AG09319 (cell line): ENCODE measurements at regions not wholly inside any gene's neighbourhood (a gene's known extent, or its start where the extent isn't known, plus 50 kb on each side); places are given as distances from the start of the nearest gene placed in this dataset.

Experiments used
- DNase-seq: peaks from one replicate; pipeline ENCODE4 v3.0.0-alpha.2; 2010; ENCODE audit warnings: low read depth; ENCODE audit errors: extremely low read depth
- TF ChIP-seq, protein P1 (sequence below): IDR thresholded peaks from 2 replicates; pipeline ENCODE4 v1.5.1; 2011; ENCODE audit warnings: low read depth, mild to moderate bottlenecking, inconsistent platforms, low read length, moderate library complexity

DNA sequence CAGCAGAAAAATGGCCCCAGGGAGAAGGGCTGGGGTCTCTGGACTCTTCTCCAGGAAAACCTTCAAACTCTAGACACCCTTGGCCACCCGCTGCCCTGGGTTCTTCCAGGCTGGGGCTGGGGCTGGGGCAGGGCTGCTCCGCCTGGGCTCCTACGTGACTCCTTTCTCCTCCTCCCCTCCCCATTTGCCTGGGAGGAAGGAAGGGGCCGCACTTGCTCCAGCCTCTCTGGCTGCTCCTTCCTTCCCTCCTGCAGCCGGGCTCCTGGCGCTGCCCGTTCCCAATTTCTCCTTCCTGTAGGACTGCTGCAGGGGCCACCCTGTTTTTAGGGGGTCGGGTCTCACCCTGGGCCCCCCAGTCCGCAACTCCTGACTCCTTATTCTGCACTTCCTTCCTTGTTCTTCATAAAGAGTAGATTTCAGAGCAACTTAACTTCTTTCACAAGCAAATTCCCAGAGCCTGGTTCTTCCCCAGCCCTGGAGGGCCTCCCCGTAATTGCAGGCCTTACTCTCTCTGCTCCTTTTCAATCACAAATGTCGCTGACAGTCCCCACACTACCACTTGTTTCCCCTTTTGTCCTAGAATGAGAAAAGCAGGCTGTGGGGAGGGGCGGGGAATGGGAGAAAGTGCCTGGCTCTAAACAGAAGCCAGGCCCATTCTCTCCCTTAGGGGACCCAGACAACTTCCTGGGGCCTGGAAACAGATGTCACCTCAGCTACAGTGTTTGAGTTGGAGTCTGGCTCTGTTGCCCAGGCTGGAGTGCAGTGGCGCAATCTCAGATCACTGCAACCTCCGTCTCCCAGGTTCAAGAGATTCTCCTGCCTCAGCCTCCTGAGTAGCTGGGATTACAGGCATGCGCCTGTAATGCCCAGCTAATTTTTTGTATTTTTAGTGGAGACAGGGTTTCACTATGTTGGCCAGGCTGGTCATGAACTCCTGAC lies 137.8 kb downstream of the ENGASE start:
- TF ChIP-seq, protein P1, sequence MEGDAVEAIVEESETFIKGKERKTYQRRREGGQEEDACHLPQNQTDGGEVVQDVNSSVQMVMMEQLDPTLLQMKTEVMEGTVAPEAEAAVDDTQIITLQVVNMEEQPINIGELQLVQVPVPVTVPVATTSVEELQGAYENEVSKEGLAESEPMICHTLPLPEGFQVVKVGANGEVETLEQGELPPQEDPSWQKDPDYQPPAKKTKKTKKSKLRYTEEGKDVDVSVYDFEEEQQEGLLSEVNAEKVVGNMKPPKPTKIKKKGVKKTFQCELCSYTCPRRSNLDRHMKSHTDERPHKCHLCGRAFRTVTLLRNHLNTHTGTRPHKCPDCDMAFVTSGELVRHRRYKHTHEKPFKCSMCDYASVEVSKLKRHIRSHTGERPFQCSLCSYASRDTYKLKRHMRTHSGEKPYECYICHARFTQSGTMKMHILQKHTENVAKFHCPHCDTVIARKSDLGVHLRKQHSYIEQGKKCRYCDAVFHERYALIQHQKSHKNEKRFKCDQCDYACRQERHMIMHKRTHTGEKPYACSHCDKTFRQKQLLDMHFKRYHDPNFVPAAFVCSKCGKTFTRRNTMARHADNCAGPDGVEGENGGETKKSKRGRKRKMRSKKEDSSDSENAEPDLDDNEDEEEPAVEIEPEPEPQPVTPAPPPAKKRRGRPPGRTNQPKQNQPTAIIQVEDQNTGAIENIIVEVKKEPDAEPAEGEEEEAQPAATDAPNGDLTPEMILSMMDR: no peak
- DNase-seq: no peak

GRCh38 chr17:79211061-79211770 lies 136.6 kb downstream of the ENGASE start:
- TF ChIP-seq, protein P1: no peak
- DNase-seq: no peak

DNA sequence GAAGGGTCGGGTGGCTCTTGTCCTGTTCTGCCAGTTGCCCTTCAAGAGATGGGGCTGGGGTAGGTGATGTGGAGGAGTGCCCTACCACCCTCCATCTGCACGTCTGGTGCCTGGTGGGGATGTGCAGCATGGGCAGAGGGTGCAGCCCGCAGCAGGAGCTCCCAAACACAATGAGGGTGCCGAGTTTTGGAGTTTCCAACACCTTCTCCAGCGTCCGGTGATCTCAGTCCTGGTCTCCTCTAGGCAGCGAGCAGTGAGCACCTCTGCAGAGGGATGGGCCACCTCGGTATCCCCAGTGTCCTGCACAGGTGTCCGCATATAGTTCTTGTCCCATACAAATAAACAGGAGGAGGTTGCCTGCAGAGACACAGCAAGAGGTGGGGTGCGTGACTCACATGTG lies 136.0 kb downstream of the ENGASE start:
- TF ChIP-seq, protein P1: no peak
- DNase-seq: no peak

DNA sequence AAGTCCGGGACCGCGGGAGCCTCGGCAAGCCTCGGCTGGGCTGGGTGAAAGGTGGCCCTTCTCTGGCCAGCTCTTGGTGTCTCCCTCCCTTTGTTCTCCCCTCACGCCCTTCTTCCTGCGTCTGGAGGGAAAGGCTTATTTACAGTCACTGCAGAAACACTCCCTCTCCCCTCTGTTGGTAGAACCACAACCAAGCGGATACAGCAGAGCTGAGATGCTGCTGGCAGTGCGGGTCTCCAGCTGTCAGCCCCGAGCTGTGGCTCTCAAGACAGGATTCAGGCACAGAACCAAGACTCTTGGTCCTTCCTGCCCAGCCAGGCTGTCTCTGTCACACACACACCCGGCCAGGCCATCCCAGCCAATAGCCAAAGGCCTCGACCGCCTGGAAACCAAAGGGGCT lies 133.3 kb downstream of the ENGASE start:
- no peak for DNase-seq
- TF ChIP-seq, protein P1: no peak

- TF ChIP-seq, protein P1: no peak
- DNase-seq: no peak
These were observed 131.1 kb downstream of the ENGASE start for GRCh38 chr17:79205688-79206205.

- TF ChIP-seq, protein P1: no peak
- DNase-seq: no peak
These were observed 129.6 kb downstream of the ENGASE start for GRCh38 chr17:79204261-79204660.

DNA sequence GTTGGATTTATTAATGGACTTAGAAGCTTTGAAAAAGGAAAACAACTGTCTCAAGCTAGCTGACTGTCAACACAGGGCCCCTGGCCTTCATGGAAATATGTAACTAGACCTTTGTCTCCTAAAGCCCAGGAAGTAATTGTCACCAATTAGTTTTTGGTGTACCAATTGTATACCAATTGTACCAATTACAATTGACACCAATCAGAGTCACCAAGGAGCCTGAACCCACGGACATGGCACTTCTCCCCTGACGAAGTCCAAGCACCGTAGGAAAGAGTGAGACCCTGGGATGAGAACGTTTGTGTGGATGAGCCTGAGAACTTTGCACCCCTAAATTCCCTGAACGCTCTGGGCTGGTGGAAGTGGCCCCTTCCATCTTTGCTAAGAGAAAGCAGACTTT lies 129.0 kb downstream of the ENGASE start:
- TF ChIP-seq, protein P1: no peak
- DNase-seq: no peak
